ENCODE measurements at regions not wholly inside any gene's neighbourhood (a gene's known extent, or its start where the extent isn't known, plus 50 kb on each side); places are given as distances from the start of the nearest gene placed in this dataset.

GRCh38 chr5:45038366-45038987 is 229.7 kb downstream of the MRPS30 start:
- TF ChIP-seq EZH2phosphoT487 (IDR thresholded peaks at IDR 0.05; ENCODE audit: low read length), result no peak
- TF ChIP-seq, protein P1, sequence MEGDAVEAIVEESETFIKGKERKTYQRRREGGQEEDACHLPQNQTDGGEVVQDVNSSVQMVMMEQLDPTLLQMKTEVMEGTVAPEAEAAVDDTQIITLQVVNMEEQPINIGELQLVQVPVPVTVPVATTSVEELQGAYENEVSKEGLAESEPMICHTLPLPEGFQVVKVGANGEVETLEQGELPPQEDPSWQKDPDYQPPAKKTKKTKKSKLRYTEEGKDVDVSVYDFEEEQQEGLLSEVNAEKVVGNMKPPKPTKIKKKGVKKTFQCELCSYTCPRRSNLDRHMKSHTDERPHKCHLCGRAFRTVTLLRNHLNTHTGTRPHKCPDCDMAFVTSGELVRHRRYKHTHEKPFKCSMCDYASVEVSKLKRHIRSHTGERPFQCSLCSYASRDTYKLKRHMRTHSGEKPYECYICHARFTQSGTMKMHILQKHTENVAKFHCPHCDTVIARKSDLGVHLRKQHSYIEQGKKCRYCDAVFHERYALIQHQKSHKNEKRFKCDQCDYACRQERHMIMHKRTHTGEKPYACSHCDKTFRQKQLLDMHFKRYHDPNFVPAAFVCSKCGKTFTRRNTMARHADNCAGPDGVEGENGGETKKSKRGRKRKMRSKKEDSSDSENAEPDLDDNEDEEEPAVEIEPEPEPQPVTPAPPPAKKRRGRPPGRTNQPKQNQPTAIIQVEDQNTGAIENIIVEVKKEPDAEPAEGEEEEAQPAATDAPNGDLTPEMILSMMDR (IDR thresholded peaks at IDR 0.05; ENCODE audit: low read length), result peak; percentile 71

Measured in MM.1S (cell line).